Transverse colon (tissue), 4 donors: ENCODE measurements at regions not wholly inside any gene's neighbourhood (a gene's known extent, or its start where the extent isn't known, plus 50 kb on each side); places are given as distances from the start of the nearest gene placed in this dataset.

Experiments
- EP300 ChIP-seq: sonication (generic); formaldehyde crosslinking; IDR thresholded peaks from one replicate; pipeline ENCODE4 v1.6.1; 2017; ENCODE audit warnings: antibody characterized with exemption, low read depth
- POLR2A ChIP-seq: fragments of 450-650 bp; IDR thresholded peaks from one replicate; pipeline ENCODE4 v1.6.1; 2016; ENCODE audit warnings: antibody characterized with exemption, mild to moderate bottlenecking, moderate library complexity
- POLR2AphosphoS5 ChIP-seq, 3 donors: sonication (generic); formaldehyde crosslinking; IDR thresholded peaks; one replicate each; pipeline ENCODE4 v1.6.1; 2016; ENCODE audit warnings: antibody characterized with exemption in 3 of 3
- TF ChIP-seq, protein P1 (sequence below), 5 experiments: fragments of 200-600 bp in 3 of 5; fragments of 450-650 bp in 2 of 5; sonication (generic) in 3 of 5; IDR thresholded peaks; 1 replicate in 2 of 5; 2 replicates in 3 of 5; pipeline ENCODE4 v1.5.1; 2016 to 2017; ENCODE audit warnings: antibody characterized with exemption in 5 of 5, inconsistent platforms in 3 of 5, mild to moderate bottlenecking in 2 of 5, moderate library complexity in 1 of 5

DNA sequence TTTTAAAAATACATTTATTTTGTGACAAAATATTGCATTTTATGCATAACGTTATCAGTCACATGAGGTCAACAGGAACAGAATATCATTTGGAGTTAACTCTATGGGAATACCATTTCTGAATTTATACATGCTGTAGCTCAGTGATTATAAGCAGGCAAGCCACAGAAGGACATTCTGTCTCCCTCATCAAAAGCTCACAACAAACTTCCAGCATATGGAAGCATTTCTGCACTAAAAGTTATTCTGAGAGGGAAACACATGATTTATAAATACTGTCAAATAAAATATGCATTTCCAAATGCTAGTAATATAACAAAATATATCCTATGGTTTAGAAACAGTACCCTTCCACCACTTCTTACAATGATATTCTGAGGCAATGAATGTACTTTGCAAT, 854.1 kb upstream of the B3GALT2 start:
- TF ChIP-seq POLR2A: no peak
- TF ChIP-seq, protein P1, sequence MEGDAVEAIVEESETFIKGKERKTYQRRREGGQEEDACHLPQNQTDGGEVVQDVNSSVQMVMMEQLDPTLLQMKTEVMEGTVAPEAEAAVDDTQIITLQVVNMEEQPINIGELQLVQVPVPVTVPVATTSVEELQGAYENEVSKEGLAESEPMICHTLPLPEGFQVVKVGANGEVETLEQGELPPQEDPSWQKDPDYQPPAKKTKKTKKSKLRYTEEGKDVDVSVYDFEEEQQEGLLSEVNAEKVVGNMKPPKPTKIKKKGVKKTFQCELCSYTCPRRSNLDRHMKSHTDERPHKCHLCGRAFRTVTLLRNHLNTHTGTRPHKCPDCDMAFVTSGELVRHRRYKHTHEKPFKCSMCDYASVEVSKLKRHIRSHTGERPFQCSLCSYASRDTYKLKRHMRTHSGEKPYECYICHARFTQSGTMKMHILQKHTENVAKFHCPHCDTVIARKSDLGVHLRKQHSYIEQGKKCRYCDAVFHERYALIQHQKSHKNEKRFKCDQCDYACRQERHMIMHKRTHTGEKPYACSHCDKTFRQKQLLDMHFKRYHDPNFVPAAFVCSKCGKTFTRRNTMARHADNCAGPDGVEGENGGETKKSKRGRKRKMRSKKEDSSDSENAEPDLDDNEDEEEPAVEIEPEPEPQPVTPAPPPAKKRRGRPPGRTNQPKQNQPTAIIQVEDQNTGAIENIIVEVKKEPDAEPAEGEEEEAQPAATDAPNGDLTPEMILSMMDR (IDR thresholded peaks at IDR 0.05): no peak
- TF ChIP-seq POLR2AphosphoS5 (IDR thresholded peaks at IDR 0.05): no peak
- TF ChIP-seq EP300: no peak
